Heart right ventricle (tissue), 16 donors: ENCODE measurements at regions not wholly inside any gene's neighbourhood (a gene's known extent, or its start where the extent isn't known, plus 50 kb on each side); places are given as distances from the start of the nearest gene placed in this dataset.
A peak's percentile ranks its signal among the peaks of the same experiment; 100 is the strongest.

Source experiments
- ATAC-seq, 8 donors: fragments of 200-7000 bp; cut with Tn5 transposase; one replicate each; pipeline ENCODE4 v1.9.1; 2020; ENCODE audit warnings: mild to moderate bottlenecking in 8 of 8, moderate library complexity in 8 of 8, moderate number of reproducible peaks in 1 of 8
- DNase-seq, 2 donors: peaks; one replicate each; pipeline ENCODE4 v3.0.0-alpha.2; 2020
- H3K27ac ChIP-seq, 10 donors: fragments of 200-600 bp; sonication (generic) in 2 of 10; one replicate each; pipeline versions ENCODE4 v1.5.0 to v1.8.0; 2020 to 2022; ENCODE audit warnings: mild to moderate bottlenecking in 3 of 10
- H3K27me3 ChIP-seq, 7 donors: fragments of 200-600 bp; one replicate each; pipeline ENCODE4 v1.8.0; 2021 to 2022; ENCODE audit warnings: mild to moderate bottlenecking in 2 of 7
- H3K36me3 ChIP-seq, 9 donors: fragments of 200-600 bp; sonication (generic) in 1 of 9; one replicate each; pipeline versions ENCODE4 v1.5.0 to v1.8.0; 2020 to 2022; ENCODE audit warnings: mild to moderate bottlenecking in 2 of 9
- H3K4me1 ChIP-seq, 9 donors: fragments of 200-600 bp; sonication (generic) in 1 of 9; one replicate each; pipeline versions ENCODE4 v1.5.0 to v1.8.0; 2020 to 2022; ENCODE audit warnings: mild to moderate bottlenecking in 4 of 9
- H3K4me3 ChIP-seq, 10 donors: fragments of 200-600 bp; sonication (generic) in 2 of 10; one replicate each; pipeline versions ENCODE4 v1.5.0 to v1.8.0; 2020 to 2022; ENCODE audit warnings: mild to moderate bottlenecking in 7 of 10, moderate library complexity in 2 of 10
- H3K9me3 ChIP-seq, 11 donors: fragments of 200-600 bp in 10 of 11; sonication (generic) in 2 of 11; one replicate each; pipeline versions ENCODE4 v1.5.0 to v1.8.0; 2013 to 2022; ENCODE audit warnings: mild to moderate bottlenecking in 2 of 11, control low read depth in 1 of 11, moderate library complexity in 1 of 11
- WGBS, 2 donors: extraction: QIAGEN DNeasy Blood & Tissue Kit; methylation state at CpG; one replicate each; pipeline ENCODE4 v1.1.7; 2013; ENCODE audit warnings: inconsistent platforms in 1 of 2; 5-methylcytosine and 5-hydroxymethylcytosine counted together
- intact Hi-C, 10 donors: fragments of 100-400 bp; cut with DNase I; formaldehyde crosslinking; loops; one replicate each; pipeline versions ENCODE4 v1.11.1 to v1.14.2; 2022
- TF ChIP-seq, protein P1 (sequence below), 9 donors: fragments of 200-600 bp; sonication (generic) in 2 of 9; IDR thresholded peaks; one replicate each; pipeline versions ENCODE4 v1.5.0 to v1.8.0; 2021 to 2022; ENCODE audit warnings: antibody characterized with exemption in 9 of 9, mild to moderate bottlenecking in 5 of 9, moderate library complexity in 1 of 9
- donor health status: Arrhythmogenic right ventricular cardiomyopathy.
- donor health status: ischemic (EF 13 %, LVEDD 7.1; RV severe dilation, severe dysfunction).
- donor health status: healthy with polysubstance abuse.
- donor health status: DM: no; HTN: yes; CAD: no.
- donor health status: DM: no; HTN: no; CAD: no.
- donor health status: ischemic (EF 25% LVEDD 6.9; RV normal size, moderate dysfunction).
- donor health status: ischemic (EF 25% LVEDD 5.7; RV mildly dilated, moderate dysfunction).
- donor health status: healthy.
- donor health status: DM: yes; HTN: yes; CAD: no.
- donor health status: Ischemic cardiomyopathy.
- donor health status: ischemic (EF 35%, LVEDD 5.7; RV mildly dilated, moderate dysfunction).
- donor health status: nonischemic (EF 11% LVEDD 7.7; RV severe dilation, severe dysfunction).
- donor health status: DM: yes; HTN: yes; CAD: no.
- donor health status: PGD.
- donor health status: ischemic (EF 29% LVEDD 5.4; RV normal size, mild dysfunction).
- donor health status: nonischemic (EF 23%, LVEDD 6.1; RV moderate dilation, normal function).

DNA sequence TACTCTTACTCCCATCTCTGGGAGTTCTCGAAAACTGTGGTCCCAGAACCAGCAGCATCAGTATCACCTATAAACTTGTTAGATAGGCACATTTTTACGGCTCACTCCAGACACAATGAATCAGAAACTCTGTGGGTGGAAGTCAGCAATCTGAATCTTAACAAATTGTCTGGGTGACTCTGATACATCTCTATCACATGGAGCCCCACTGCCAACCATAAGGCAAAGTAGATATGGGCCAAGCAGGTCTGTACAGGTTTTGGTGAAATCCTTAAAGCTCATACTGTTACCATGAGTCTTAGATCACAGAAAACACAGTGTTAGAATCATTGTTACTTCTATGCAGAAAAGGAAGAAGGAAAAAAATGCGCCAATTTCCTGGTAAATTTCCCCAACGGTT is 122.5 kb upstream of the HCCS start:
- no peaks in the 10 kb centered on the region for H3K27me3 ChIP-seq
- ATAC-seq = no peak
- intact Hi-C loops = no loop called here
- no peaks in the 10 kb centered on the region for H3K9me3 ChIP-seq
- H3K4me1 ChIP-seq = peaks cover 0 to 7% (median 0%) of the 10 kb centered on the region in 9 donors
- TF ChIP-seq, protein P1, sequence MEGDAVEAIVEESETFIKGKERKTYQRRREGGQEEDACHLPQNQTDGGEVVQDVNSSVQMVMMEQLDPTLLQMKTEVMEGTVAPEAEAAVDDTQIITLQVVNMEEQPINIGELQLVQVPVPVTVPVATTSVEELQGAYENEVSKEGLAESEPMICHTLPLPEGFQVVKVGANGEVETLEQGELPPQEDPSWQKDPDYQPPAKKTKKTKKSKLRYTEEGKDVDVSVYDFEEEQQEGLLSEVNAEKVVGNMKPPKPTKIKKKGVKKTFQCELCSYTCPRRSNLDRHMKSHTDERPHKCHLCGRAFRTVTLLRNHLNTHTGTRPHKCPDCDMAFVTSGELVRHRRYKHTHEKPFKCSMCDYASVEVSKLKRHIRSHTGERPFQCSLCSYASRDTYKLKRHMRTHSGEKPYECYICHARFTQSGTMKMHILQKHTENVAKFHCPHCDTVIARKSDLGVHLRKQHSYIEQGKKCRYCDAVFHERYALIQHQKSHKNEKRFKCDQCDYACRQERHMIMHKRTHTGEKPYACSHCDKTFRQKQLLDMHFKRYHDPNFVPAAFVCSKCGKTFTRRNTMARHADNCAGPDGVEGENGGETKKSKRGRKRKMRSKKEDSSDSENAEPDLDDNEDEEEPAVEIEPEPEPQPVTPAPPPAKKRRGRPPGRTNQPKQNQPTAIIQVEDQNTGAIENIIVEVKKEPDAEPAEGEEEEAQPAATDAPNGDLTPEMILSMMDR (IDR thresholded peaks at IDR 0.05) = no peak
- no peaks in the 10 kb centered on the region for H3K36me3 ChIP-seq
- H3K4me3 ChIP-seq = no peak overlapping the region
- no peak for DNase-seq
- no peak overlapping the region for H3K27ac ChIP-seq
- 91% methylated on average over 4 of the region's 4 CpGs for WGBS, 2 donors

DNA sequence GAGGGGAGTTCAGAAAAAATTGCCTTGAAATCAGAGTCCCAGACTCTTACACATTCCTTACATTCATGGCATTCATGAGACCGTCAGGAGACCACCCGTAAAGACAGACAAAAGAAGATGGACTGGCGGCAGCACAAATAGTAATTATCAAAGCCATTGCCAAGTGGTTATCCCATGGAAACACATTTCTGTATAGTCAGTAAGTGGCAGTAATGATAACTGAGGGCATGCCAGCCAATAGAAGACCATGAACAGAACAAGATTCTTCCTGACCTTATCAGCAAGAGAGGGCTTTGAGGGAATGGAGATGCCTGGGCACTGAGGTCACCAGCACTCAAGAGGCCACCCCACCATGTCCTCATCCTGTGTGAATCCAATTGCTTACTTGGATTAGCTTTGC is 121.7 kb upstream of the HCCS start:
- intact Hi-C loops = no loop called here
- Histone ChIP-seq H3K4me3 (no peak overlapping the region), H3K4me1 (peaks cover 0 to 7% (median 0%) of the 10 kb centered on the region in 9 donors), H3K9me3 (no peaks in the 10 kb centered on the region), H3K36me3 (no peaks in the 10 kb centered on the region), H3K27ac (no peak overlapping the region), H3K27me3 (no peaks in the 10 kb centered on the region)
- peak in 1 of 8 donors; percentile 82 for ATAC-seq
- TF ChIP-seq, protein P1 (IDR thresholded peaks at IDR 0.05) = no peak
- DNase-seq = no peak
- 46 to 54% methylated on average over 3 of the region's 3 CpGs for WGBS, 2 donors

DNA sequence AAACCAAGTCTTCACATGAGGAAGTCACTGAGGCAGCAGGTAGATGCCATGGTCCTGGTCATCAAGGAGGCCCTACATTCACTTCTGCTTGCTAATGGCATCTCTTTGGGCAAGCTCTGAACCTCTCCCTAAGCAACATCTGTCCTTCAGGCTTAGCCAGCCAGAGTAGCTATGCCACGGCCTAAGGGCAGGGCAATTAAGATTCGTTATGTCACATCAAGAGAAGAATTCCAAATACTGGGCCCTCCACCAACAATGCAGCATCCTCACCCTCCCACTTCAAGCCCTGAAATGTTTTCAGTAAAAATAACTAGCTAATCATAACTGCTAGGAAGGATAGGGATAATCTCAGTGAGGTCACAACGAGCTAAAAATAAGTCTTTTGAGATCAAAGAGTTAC is 120.7 kb upstream of the HCCS start:
- no peaks in the 10 kb centered on the region for H3K27me3 ChIP-seq
- peaks cover 0 to 7% (median 0%) of the 10 kb centered on the region in 9 donors for H3K4me1 ChIP-seq
- 13 to 30% methylated on average over 3 of the region's 3 CpGs for WGBS, 2 donors
- no peaks in the 10 kb centered on the region for H3K9me3 ChIP-seq
- ATAC-seq (peak in 2 of 8 donors; percentile 33 to 81), DNase-seq (no peak)
- TF ChIP-seq, protein P1 (IDR thresholded peaks at IDR 0.05) = no peak
- H3K4me3 ChIP-seq = no peak overlapping the region
- no peaks in the 10 kb centered on the region for H3K36me3 ChIP-seq
- intact Hi-C loops = no loop called here
- H3K27ac ChIP-seq = peak overlapping the region in 1 of 10 donors; percentile 41

DNA sequence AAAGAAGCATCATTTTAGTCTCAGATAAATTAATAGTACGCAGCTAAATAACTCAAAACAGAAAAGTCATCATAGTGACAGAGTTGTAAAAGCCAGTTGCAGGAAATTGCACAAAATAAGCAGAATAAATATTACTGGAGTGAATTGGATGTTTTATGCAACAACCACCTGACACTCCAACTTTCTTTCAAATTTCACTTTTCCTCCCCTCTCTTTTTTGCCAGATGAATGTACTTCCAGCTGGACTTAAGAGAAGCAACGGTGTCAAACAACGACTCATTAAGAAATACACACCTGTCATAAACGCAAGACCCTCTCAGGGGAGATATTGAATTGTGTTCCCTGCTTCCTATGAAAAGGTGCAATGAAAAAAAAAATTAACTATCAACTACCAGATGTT is 120.2 kb upstream of the HCCS start:
- Histone ChIP-seq H3K36me3 (no peaks in the 10 kb centered on the region), H3K4me1 (peaks cover 0 to 7% (median 0%) of the 10 kb centered on the region in 9 donors), H3K27ac (peak overlapping the region in 1 of 10 donors; percentile 41), H3K9me3 (no peaks in the 10 kb centered on the region), H3K4me3 (no peak overlapping the region), H3K27me3 (no peaks in the 10 kb centered on the region)
- intact Hi-C loops = no loop called here
- TF ChIP-seq, protein P1 (IDR thresholded peaks at IDR 0.05) = no peak
- 47 to 69% methylated on average over 4 of the region's 4 CpGs for WGBS, 2 donors
- DNase-seq = no peak
- ATAC-seq = no peak
